HG03442 (cell line): ENCODE measurements at regions not wholly inside any gene's neighbourhood (a gene's known extent, or its start where the extent isn't known, plus 50 kb on each side); places are given as distances from the start of the nearest gene placed in this dataset.

ENCODE experiments used
- ATAC-seq: cut with Tn5 transposase; IDR thresholded peaks from one replicate; pipeline ENCODE4 v1.9.1; 2021; ENCODE audit warnings: mild to moderate bottlenecking, moderate library complexity; ENCODE audit not compliant: unreplicated experiment

DNA sequence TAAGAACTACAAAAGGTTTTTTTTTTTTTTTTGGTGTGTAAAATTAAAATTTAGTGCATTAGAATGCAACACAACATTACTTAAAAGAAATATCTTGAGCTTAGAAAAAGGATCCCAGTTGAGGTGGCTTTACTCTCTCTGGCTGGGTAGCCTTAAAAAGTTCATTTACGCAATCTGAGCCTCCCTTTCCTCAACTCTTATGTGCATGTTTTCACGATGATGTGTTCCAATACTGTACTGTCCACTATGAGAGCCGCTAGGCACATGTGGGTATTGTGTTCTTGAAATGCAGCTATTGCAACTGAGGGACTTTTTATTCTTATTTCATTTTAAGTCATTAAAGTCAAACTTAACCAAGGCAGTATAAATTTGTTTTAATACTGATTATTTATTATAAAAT is 460.9 kb upstream of the SYT1 start:
- ATAC-seq = no peak

DNA sequence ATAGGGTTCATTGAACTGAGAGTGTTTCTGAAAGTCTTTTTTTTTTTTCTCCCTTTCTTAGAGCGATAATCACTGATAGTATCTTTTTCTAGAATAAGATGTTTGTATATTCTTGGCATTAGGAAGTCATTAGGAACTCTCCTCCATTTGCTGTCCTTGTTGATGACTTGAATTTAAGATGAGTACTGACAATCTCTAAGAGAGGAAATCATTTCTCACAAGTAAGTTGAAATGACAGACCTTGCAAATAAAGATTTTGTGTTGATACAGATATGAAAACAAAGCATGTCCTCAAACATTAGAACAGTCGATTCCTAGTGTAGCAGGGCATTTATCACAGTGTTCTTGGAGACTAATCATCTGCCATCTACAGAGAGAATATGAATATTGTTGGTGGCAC is 458.4 kb upstream of the SYT1 start:
- ATAC-seq = peak; percentile 2

DNA sequence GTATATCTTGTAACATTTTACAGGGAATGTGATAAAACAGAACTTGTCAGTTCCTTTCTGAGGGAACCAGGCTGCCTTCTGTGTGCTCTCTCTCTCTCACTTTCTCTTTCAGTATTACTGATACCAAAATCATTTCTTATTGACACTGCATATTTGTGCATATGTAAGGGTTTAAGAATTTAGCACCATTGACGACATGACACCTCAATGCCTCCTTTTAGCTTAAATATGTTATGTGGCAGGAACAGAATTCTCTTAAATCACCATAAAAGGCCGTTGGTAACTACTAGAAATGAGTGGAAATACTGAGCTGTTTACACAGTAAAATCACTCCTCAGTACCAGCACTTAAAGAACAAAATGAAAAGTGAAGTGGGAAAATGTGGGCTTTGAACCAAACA is 457.7 kb upstream of the SYT1 start:
- peak; percentile 95 for ATAC-seq

DNA sequence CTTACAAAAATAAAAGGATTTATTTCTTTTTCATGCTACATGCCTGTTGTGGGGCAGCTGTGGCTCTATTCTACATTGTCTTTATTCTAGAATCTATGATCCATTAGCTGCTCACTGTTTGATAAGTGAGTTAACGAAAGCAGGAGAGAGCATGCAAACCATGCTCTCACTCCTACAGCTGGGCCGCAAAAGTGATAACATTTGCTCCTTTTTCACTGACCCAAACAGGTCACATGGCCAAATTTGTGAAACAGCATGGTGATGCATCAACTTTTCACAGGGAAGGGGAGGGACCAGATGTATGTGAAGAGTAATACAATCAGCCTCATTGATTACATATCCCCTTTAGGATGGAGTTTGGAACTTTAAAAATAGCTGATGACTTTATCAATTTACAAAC is 456.9 kb upstream of the SYT1 start:
- ATAC-seq = no peak

DNA sequence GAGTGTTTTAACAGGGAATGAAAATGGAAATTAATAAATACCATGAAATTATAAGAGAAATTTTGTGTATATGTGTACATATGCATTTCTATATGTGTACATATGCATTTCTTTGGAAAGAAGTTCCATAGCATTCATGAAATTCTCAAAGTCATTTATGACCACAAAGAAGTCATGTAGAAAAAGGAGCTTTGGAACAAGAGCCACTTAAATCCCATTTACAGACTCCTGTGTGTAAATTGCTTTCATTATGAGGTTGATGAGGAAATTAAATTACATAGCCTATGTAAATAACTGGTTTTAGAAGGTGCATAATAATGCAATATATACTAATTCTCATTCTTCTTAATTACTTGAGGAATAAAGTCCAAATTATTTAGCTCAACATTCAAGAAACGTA is 450.5 kb upstream of the SYT1 start:
- ATAC-seq = no peak

DNA sequence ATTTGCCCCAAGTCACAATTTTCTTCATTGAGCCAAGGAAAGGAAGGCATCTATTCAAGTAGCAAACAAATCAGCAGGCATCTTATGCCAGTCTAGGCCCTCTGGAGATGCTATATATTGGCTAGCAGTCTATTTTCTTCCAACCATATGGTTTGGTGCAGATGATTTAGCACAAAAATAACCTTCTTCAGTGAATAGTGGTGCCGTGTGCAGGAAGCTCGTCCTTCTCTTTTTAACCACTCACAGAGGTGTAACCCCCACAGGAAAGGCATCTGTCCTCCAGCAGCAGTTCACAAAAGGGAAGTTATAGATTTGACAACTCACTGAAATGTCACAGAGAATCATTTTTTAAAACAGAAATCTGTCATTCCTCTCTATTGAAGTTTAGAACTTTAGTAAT is 445.7 kb upstream of the SYT1 start:
- ATAC-seq = peak; percentile 67

DNA sequence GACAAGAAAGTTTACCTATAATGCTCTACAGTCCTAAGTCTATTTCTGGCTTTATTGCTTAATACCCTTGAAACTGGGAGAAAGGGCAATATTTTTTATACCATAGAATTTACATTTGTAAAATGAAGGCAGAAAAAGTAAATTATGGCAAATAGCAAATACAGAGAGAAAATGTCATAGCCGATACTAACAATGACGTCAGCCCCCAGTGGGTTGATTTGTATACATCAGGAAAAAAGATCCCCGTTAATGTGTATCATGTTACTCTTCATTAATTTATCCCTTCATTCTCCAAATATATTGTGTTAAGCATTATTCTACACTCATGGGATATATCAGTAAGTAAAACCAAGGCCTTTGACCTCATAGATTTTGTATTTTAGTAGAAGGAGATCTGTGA is 445.1 kb upstream of the SYT1 start:
- ATAC-seq = no peak

DNA sequence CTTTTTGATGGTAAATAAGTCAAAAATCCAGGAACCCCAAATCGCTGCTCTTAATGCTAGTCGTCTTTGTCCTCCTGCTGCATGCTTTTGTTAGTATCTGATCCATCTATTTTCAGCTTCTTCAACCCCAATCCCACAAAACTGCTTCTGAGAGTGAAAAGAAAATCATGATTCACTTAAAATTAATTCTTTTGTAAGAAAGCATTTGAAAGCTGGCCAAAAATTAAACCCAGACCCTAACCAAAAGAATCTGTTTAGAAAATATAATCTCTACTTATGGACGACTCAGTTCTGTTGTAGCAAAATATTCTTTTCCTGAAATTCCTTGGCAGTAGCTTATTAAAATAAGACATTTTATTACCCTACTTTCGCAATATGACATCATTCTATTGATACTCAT is 443.6 kb upstream of the SYT1 start:
- no peak for ATAC-seq

DNA sequence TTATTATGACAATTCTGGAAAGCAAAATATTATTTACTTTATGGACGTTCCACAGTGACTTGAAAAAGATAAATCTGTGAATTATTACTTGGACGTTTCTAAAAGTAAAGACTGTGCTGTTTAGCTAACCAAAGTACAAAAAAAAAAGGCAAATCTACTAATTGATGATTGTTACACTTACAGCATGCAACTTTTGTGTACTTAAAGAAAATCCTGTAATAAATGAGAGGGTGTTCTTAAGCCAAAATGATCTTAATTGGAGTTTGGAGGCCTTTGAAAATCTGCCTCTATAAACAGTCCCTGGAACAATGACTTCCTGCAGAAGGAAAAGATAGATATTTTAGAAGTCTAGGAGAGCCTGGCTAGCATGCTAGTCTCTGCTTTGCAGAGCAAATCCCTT is 434.0 kb upstream of the SYT1 start:
- ATAC-seq = no peak

DNA sequence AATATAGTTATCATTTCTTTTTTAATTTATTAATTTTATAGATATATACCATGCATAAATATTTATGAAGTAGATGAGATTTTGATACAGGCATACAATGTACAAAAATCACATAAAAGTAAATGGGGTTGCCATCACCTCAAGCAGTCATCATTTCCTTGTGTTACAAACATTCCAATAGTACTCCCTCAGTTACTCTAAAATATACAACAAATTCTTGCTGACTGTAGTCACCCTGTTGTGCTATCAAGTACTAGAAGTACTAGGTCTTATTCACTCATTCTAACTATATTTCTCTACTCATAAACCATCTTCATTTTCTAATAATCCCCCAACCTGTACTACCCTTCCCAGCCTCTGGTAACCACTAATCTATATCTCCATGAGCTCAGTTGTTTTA is 432.6 kb upstream of the SYT1 start:
- ATAC-seq = no peak

DNA sequence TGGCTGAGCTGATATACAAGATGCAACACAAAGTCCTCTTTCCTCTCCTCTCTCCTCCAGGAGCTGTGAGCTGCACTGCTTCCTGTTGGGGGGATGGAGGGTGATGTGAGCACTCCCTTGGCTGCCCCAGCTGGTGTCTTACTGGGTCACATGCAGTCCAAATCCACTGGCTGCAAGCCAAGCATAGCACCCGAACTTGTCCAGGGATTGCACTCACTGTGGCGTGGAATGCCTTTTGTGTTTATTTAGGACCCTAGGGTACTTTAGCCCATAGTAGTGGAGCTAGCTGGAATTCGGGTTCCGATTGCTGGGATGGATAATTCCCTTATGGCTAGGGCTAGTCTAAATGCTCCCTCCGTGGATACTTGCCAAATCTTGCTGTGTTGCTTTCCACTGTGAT is 424.9 kb upstream of the SYT1 start:
- no peak for ATAC-seq

DNA sequence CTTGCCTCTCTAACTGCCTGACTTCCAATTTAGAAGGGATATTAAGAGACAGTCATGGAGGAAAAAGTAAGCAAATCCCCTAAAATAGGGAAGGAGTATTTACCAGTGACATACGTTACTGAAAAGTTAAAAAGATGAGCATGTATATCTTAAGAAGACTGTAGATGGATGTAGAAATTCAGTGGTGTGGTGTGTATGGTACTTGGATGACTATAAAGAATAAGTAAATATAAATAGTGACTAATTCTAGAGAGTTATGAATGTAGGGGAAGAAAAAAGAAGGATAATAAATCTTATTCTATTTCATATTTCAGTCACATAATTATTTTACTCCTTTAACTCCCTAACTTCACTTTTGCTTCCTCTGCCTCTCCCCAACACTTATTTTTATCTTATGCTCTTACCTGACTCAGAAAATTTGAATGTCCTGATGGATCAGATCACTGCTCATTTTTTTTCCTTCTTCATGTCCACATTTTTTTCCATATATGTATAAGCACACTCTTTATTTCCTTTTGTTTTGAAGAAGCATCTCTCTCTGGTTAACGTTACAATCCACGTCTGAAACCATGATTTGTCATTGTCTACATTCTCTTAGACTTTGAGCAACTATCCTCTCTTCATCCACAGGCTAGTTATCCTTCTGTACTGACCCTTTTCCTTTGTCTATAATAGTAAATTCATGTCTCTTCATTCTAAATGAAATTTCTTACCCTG is 422.7 kb upstream of the SYT1 start:
- no peak for ATAC-seq

DNA sequence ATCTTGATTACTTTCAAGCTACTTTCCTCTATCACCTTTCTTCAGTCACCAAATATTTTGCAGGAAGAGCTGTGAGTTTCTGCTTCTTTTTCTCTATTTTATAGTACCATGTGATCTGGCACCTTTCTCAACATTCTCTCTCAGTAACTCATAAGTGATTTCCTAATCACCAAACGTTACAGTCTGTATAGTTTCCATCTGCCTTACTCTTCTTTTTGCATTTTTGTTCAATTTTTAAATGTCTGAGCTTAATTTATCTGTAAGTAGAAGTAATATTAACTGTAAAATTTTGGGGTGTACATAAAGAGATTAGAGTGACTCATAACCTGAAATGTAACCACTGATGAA is 422.1 kb upstream of the SYT1 start:
- no peak for ATAC-seq

DNA sequence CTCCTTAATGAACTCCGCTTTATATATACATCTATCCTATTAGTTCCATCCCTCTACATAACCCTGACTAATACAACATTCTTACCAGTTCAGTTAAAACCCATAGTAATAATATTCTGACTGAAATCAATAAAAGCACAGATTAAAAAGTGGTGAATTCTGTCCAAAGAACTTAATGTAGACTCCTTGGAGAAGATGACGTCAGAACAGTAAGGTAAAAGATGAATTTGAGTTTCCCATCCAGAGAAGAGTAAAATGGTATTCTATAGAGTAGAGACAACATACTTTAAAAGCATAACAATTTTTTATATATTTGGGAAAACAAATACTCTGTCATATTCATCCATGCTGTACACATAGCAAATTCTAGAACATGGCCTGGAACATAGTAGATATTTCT is 418.0 kb upstream of the SYT1 start:
- ATAC-seq = no peak

DNA sequence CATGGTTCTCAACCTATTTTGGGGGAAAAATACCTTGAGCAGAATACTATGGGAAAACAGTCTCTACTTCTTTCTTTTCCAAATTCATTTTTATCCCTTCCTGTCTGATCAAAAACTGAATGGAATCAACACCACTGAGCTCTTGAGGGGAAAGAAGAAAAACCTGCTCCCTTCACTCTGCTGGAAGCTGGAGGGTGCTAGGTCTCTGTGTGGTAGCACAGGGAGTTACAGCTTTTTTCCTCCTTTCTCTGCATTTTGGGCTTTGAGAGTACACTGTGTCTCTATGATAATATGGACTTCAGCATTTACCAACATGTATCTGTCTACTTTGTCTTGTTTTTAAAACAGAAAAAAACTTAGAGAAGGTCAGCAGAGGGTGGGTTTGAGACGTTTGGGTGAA is 417.2 kb upstream of the SYT1 start:
- ATAC-seq = no peak

DNA sequence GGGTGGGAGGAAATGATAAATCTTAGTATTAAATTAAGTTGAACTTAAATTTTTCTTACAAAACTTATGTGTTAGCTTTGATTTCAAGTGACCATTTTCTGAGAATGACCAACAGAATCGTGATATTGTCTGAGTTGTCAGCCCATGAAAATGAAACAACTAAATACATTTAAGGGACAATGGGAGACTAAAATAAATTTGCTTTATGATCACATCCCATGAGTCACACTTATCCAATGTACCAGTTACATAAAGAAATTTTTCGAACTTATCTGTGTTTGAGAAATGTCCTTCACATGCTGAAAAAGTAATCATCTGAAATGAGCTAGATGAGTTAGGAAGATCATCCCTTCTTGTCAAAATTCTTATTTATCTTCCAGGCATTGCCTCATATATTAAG is 415.9 kb upstream of the SYT1 start:
- no peak for ATAC-seq

DNA sequence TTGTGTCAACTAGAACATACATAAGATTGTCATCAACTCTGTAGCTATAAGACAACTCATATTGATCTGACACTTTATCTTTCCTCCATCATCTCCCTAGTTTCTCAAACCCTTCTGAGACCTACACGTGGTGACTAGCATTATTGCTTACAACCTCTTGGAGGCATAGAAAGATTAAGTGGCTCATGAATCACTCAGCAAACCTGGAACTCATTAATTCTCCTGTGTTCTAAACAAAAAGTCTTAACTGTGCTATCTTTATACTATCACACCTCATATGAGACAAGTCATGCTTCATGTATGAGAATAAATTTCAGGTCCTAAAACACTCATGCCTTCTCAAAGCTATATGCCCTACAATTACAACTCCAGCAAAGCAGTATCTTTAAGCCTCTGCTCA is 408.6 kb upstream of the SYT1 start:
- ATAC-seq = no peak

DNA sequence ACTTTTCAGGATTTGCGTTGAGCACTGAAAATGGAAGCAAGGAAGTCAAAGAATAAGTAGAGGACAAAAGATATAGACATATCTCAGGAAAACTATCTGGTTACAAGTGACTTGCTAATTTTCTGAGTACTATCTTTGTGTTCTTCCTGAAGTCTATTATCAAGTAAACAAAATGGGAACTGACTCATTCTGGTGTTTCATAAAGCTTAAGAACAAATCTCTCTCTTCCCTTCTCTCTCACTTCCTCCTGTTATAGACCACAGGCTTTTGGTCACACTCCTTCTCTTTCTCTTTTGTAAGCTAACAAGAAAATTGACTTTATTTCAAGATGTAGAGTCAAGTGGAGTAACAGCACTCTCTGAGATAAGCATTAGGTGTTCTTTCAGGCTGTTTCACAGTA is 406.6 kb upstream of the SYT1 start:
- ATAC-seq = peak; percentile 100

DNA sequence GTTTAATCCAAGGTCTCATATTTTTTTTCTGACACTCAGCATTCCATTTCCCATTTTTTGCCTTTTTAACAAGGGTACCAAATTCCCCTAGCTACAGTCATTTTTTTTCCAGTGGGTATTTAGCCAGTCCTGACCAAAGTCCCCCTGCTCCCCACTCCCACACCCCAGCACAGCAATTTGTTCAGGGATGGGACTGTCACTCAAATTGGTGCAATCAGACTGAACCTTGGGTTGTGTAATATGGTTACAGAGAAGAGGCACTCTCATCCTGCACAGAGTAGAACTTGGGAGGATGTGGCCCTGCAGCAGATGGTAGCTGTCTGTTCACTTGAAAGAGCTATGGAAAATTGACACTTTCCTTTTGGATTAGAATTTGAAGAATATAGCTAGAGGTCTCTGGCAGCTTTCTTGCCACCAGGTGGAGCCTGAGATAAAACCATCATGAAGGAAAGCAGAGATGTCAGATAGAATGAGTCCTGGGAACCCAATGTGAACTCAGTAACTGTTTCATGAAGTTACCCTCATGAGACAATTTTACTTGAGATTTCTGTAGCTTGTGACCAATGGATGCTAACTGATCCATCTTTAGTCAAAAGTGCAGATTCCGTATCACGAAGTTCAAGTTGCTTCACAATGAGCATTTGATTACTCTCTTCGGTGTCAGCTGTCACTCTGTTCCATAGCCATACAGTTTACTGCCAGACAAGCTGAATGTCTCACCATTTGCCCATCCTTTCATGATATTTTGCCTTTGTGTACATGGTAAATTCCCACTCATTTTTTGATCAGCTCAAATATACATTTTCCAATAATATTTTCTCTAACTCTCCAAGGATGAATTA is 394.0 kb upstream of the SYT1 start:
- ATAC-seq = no peak

DNA sequence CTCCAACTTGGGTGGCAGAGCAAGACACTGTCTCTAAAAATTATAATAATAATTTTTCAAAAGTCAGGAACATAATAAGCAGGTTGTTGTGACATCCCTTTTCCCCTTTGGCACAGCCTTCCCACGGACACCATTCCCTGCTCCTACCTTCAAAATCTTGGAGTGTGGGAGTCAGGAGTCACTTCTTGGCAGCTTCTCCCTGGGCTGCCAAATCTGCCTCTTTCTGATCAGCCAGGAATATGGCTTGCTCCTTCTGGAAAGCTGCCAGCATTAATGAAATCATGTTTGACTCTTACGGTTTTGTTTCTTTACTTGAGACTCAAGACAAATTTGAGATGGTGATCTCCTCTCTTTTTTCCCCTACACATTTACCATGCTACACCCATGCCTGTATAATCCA is 391.4 kb upstream of the SYT1 start:
- ATAC-seq = no peak

DNA sequence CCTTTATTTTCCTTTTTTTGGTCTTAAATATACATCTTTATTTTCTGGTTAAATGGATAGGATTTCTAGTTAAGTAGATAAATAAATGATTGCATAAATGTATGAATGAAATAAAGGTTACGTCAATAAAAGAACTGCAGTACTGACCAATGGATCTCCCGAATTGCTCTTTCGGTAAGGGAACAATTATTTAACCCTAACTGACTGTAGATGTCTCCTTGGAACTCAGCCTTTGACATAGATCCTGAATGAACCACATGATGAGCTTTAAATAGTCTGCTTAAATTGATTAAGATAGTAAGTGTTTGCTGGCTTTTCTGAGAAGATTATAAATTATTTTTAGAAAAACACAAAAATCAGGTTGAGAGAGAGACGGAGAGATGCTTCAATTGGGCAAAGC is 391.0 kb upstream of the SYT1 start:
- ATAC-seq = no peak

DNA sequence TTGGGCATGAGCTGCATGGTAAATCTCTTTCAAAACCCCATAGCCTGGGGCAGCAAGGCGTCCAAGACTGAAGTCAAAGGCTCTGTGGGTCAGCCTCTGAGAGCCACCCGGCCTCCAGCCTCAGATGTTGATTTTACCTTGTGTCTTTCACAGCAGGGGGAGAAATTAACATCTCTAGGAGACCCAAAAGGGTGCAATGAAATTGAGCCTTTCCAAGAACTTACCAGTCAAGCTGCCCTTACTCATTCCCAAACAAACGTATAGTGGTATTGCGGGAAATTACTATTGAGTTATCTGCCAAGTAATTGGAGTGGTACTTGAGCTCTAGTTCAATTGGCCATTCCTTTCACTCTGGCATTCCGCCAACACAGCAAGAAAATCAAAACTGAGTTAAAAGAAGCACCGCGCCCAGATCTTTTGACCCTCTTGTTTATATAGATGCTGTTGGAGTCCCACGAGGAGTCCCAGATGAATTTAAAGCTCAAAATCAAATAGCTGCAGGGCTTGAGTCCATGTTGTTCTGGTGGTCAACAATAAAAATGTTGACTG is 380.7 kb upstream of the SYT1 start:
- ATAC-seq = no peak
